ENCODE measurements at regions not wholly inside any gene's neighbourhood (a gene's known extent, or its start where the extent isn't known, plus 50 kb on each side); places are given as distances from the start of the nearest gene placed in this dataset.

DNA sequence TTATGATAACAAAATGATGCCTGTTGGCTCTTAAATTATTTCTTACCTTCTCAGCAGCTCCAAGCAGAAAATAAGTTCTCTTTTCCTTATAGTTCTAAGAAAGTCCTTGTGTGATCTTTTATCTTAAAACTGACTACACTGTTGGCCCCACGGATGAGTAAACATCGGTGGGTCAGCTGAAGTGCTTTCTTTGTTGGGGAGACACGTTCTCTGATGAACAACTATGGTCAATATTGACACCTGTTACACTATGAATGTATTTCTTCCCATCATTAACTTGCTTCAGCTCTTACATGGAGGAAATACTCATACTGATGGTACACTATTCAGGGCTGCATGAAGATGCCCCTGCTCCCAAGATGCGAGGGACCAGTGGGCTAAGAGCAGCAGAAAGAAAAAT is 110.8 kb upstream of the EEA1 start:
- TF ChIP-seq, protein P1, sequence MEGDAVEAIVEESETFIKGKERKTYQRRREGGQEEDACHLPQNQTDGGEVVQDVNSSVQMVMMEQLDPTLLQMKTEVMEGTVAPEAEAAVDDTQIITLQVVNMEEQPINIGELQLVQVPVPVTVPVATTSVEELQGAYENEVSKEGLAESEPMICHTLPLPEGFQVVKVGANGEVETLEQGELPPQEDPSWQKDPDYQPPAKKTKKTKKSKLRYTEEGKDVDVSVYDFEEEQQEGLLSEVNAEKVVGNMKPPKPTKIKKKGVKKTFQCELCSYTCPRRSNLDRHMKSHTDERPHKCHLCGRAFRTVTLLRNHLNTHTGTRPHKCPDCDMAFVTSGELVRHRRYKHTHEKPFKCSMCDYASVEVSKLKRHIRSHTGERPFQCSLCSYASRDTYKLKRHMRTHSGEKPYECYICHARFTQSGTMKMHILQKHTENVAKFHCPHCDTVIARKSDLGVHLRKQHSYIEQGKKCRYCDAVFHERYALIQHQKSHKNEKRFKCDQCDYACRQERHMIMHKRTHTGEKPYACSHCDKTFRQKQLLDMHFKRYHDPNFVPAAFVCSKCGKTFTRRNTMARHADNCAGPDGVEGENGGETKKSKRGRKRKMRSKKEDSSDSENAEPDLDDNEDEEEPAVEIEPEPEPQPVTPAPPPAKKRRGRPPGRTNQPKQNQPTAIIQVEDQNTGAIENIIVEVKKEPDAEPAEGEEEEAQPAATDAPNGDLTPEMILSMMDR (IDR thresholded peaks at IDR 0.05; ENCODE audit: poor library complexity, severe bottlenecking): no peak
- TF ChIP-seq EZH2 (IDR thresholded peaks at IDR 0.05; ENCODE audit: borderline replicate concordance, insufficient read depth, low read length, poor library complexity, severe bottlenecking): no peak
- TF ChIP-seq MXI1 (conservative IDR thresholded peaks at IDR 0.05; ENCODE audit: poor library complexity, severe bottlenecking): no peak
- TF ChIP-seq RAD21 (conservative IDR thresholded peaks at IDR 0.05): no peak
- no peak for TF ChIP-seq POLR2AphosphoS5 (IDR thresholded peaks at IDR 0.05)
- TF ChIP-seq, protein P2, sequence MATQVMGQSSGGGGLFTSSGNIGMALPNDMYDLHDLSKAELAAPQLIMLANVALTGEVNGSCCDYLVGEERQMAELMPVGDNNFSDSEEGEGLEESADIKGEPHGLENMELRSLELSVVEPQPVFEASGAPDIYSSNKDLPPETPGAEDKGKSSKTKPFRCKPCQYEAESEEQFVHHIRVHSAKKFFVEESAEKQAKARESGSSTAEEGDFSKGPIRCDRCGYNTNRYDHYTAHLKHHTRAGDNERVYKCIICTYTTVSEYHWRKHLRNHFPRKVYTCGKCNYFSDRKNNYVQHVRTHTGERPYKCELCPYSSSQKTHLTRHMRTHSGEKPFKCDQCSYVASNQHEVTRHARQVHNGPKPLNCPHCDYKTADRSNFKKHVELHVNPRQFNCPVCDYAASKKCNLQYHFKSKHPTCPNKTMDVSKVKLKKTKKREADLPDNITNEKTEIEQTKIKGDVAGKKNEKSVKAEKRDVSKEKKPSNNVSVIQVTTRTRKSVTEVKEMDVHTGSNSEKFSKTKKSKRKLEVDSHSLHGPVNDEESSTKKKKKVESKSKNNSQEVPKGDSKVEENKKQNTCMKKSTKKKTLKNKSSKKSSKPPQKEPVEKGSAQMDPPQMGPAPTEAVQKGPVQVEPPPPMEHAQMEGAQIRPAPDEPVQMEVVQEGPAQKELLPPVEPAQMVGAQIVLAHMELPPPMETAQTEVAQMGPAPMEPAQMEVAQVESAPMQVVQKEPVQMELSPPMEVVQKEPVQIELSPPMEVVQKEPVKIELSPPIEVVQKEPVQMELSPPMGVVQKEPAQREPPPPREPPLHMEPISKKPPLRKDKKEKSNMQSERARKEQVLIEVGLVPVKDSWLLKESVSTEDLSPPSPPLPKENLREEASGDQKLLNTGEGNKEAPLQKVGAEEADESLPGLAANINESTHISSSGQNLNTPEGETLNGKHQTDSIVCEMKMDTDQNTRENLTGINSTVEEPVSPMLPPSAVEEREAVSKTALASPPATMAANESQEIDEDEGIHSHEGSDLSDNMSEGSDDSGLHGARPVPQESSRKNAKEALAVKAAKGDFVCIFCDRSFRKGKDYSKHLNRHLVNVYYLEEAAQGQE (IDR thresholded peaks at IDR 0.05; ENCODE audit: borderline replicate concordance): no peak

Measured in neural cell (in vitro differentiated cells).